ENCODE measurements at regions not wholly inside any gene's neighbourhood (a gene's known extent, or its start where the extent isn't known, plus 50 kb on each side); places are given as distances from the start of the nearest gene placed in this dataset.
"Not testable (repeated sequence)": the region's sequence is repeated elsewhere in the genome, so short reads cannot be mapped to it uniquely, and the experiment has no call there.

DNA sequence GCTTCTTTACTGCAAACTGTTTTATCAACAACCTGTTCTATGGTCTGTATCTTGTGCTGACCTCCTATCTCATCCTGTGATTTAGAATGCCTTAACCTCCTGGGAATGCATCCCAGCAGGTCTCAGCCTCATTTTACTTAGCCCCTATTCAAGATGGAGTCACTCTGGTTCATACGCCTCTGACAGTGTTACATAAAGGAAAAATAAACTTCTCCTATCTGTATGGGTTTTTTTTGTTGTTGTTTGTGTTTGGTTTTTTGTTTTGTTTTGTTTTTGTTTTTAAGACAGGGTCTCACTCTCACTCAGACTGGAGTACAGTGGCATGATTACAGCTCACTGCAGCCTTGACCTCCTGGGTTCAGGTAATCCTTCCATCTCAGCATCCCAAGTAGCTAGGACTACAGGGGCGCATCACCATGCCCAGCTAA is 62.1 kb downstream of the RESF1 start:
- no peaks in the 10 kb centered on the region for H3K9me2 ChIP-seq (ENCODE audit: insufficient read depth, low read length)
- no peak overlapping the region for H3K27ac ChIP-seq (ENCODE audit: low read length)
- no peak overlapping the region for H3K9ac ChIP-seq (ENCODE audit: low read length)
- H3K4me3 ChIP-seq (ENCODE audit: low read length) = no peak overlapping the region
- no peak overlapping the region for H2AFZ ChIP-seq (ENCODE audit: low read depth, low read length)
- no peaks in the 10 kb centered on the region for H3K36me3 ChIP-seq (ENCODE audit: insufficient read depth, low read length)
- TF ChIP-seq POLR2AphosphoS5 (IDR thresholded peaks at IDR 0.05) = no peak
- no peak for TF ChIP-seq RAD21 (conservative IDR thresholded peaks at IDR 0.05)
- TF ChIP-seq EP300 (conservative IDR thresholded peaks at IDR 0.05; ENCODE audit: poor library complexity, severe bottlenecking) = no peak
- TF ChIP-seq MXI1 (conservative IDR thresholded peaks at IDR 0.05; ENCODE audit: poor library complexity, severe bottlenecking) = no peak
- no peak for TF ChIP-seq EZH2 (IDR thresholded peaks at IDR 0.05; ENCODE audit: borderline replicate concordance, insufficient read depth, low read length, poor library complexity, severe bottlenecking)
- TF ChIP-seq, protein P1, sequence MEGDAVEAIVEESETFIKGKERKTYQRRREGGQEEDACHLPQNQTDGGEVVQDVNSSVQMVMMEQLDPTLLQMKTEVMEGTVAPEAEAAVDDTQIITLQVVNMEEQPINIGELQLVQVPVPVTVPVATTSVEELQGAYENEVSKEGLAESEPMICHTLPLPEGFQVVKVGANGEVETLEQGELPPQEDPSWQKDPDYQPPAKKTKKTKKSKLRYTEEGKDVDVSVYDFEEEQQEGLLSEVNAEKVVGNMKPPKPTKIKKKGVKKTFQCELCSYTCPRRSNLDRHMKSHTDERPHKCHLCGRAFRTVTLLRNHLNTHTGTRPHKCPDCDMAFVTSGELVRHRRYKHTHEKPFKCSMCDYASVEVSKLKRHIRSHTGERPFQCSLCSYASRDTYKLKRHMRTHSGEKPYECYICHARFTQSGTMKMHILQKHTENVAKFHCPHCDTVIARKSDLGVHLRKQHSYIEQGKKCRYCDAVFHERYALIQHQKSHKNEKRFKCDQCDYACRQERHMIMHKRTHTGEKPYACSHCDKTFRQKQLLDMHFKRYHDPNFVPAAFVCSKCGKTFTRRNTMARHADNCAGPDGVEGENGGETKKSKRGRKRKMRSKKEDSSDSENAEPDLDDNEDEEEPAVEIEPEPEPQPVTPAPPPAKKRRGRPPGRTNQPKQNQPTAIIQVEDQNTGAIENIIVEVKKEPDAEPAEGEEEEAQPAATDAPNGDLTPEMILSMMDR (IDR thresholded peaks at IDR 0.05; ENCODE audit: poor library complexity, severe bottlenecking) = no peak
- TF ChIP-seq, protein P2, sequence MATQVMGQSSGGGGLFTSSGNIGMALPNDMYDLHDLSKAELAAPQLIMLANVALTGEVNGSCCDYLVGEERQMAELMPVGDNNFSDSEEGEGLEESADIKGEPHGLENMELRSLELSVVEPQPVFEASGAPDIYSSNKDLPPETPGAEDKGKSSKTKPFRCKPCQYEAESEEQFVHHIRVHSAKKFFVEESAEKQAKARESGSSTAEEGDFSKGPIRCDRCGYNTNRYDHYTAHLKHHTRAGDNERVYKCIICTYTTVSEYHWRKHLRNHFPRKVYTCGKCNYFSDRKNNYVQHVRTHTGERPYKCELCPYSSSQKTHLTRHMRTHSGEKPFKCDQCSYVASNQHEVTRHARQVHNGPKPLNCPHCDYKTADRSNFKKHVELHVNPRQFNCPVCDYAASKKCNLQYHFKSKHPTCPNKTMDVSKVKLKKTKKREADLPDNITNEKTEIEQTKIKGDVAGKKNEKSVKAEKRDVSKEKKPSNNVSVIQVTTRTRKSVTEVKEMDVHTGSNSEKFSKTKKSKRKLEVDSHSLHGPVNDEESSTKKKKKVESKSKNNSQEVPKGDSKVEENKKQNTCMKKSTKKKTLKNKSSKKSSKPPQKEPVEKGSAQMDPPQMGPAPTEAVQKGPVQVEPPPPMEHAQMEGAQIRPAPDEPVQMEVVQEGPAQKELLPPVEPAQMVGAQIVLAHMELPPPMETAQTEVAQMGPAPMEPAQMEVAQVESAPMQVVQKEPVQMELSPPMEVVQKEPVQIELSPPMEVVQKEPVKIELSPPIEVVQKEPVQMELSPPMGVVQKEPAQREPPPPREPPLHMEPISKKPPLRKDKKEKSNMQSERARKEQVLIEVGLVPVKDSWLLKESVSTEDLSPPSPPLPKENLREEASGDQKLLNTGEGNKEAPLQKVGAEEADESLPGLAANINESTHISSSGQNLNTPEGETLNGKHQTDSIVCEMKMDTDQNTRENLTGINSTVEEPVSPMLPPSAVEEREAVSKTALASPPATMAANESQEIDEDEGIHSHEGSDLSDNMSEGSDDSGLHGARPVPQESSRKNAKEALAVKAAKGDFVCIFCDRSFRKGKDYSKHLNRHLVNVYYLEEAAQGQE (IDR thresholded peaks at IDR 0.05; ENCODE audit: borderline replicate concordance) = no peak
- no peak for TF ChIP-seq TAF1 (IDR thresholded peaks at IDR 0.05; ENCODE audit: low read depth)
- TF ChIP-seq SMC3 (conservative IDR thresholded peaks at IDR 0.05; ENCODE audit: poor library complexity) = no peak
- no peaks in the 10 kb centered on the region for H3K9me3 ChIP-seq (ENCODE audit: low read length)
- no peaks in the 10 kb centered on the region for H3K27me3 ChIP-seq (ENCODE audit: insufficient read depth, low read depth, low read length)
- no peaks in the 10 kb centered on the region for H4K20me1 ChIP-seq (ENCODE audit: insufficient read depth)
- H3K4me2 ChIP-seq (ENCODE audit: low read length) = no peak overlapping the region
- H3K79me2 ChIP-seq (replicated peaks; ENCODE audit: insufficient read depth, low read length) = no peaks in the 10 kb centered on the region
- no peaks in the 10 kb centered on the region for H3F3A ChIP-seq (ENCODE audit: insufficient read depth, low read length, poor library complexity, severe bottlenecking)

GRCh38 chr12:32022387-32022786 is 63.2 kb downstream of the RESF1 start:
- H3K27ac ChIP-seq (ENCODE audit: low read length); H3K9ac ChIP-seq (ENCODE audit: low read length); H2AFZ ChIP-seq (ENCODE audit: low read depth, low read length); H3F3A ChIP-seq (ENCODE audit: insufficient read depth, low read length, poor library complexity, severe bottlenecking); H3K9me3 ChIP-seq (ENCODE audit: low read length); H3K9me2 ChIP-seq (ENCODE audit: insufficient read depth, low read length); H3K79me2 ChIP-seq (replicated peaks; ENCODE audit: insufficient read depth, low read length); H3K4me3 ChIP-seq (ENCODE audit: low read length); H3K4me2 ChIP-seq (ENCODE audit: low read length); H3K36me3 ChIP-seq (ENCODE audit: insufficient read depth, low read length); H3K27me3 ChIP-seq (ENCODE audit: insufficient read depth, low read depth, low read length); H4K20me1 ChIP-seq (ENCODE audit: insufficient read depth): not testable (repeated sequence)

DNA sequence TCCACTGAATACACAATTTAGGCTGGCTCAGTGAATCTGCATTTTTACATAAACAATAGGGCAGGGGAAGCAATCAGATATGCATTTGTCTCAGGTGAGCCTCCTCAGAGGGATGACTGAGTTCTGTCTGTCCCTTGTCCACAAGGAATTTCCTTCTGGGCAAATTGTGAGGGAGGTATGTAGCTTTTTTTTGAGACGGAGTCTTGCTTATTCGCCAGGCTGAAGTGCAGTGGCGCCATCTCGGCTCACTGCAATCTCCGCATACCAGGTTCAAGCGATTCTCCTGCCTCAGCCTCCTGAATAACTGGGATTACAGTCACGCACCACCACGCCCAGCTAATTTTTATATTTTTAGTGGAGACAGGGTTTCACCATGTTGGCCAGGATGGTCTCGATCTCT is 64.6 kb downstream of the RESF1 start:
- not testable (repeated sequence) for H3K79me2 ChIP-seq (replicated peaks; ENCODE audit: insufficient read depth, low read length); H2AFZ ChIP-seq (ENCODE audit: low read depth, low read length); H4K20me1 ChIP-seq (ENCODE audit: insufficient read depth); H3F3A ChIP-seq (ENCODE audit: insufficient read depth, low read length, poor library complexity, severe bottlenecking); H3K9me2 ChIP-seq (ENCODE audit: insufficient read depth, low read length); H3K27me3 ChIP-seq (ENCODE audit: insufficient read depth, low read depth, low read length); H3K9ac ChIP-seq (ENCODE audit: low read length); H3K36me3 ChIP-seq (ENCODE audit: insufficient read depth, low read length); H3K9me3 ChIP-seq (ENCODE audit: low read length); H3K4me2 ChIP-seq (ENCODE audit: low read length); H3K27ac ChIP-seq (ENCODE audit: low read length); H3K4me3 ChIP-seq (ENCODE audit: low read length)

Data from neural cell (in vitro differentiated cells).